ENCODE measurements at regions not wholly inside any gene's neighbourhood (a gene's known extent, or its start where the extent isn't known, plus 50 kb on each side); places are given as distances from the start of the nearest gene placed in this dataset.

- no peaks in the 10 kb centered on the region for H3K27me3 ChIP-seq (ENCODE audit: control insufficient read depth in 1 of 2, insufficient read depth in 2 of 2, low read length in 2 of 2)
- Mint-ChIP-seq H3K4me1 (ENCODE audit: low read depth) (no peaks in the 10 kb centered on the region), H3K9me3 (peaks cover 5% of the 10 kb centered on the region), H3K27me3 (no peaks in the 10 kb centered on the region), H3K36me3 (ENCODE audit: low read depth) (no peaks in the 10 kb centered on the region), H3K27ac (no peak overlapping the region), H3K4me3 (no peak overlapping the region)
- ATAC-seq (ENCODE audit: poor library complexity), result no peak
- H3K27ac ChIP-seq (ENCODE audit: low read depth in 1 of 2, low read length in 2 of 2), result no peak overlapping the region
- H3K36me3 ChIP-seq (ENCODE audit: insufficient read depth, low read length), result no peaks in the 10 kb centered on the region
- POLR2A ChIA-PET, result no interaction called here
- H3K9me3 ChIP-seq (ENCODE audit: control insufficient read depth in 1 of 2, insufficient read depth in 1 of 2, low read length in 2 of 2), result peaks cover 0 to 4% of the 10 kb centered on the region in 2 experiments
- CTCF ChIA-PET, result no interaction called here
- no peak for DNase-seq
- H3K4me3 ChIP-seq (ENCODE audit: low read length), result no peak overlapping the region
- intact Hi-C loops (cut with DNase I, micrococcal nuclease), result no loop called here
- no peaks in the 10 kb centered on the region for H3K4me1 ChIP-seq (ENCODE audit: insufficient read depth, low read length)
- TF ChIP-seq CTCF (IDR thresholded peaks at IDR 0.05), result no peak
Measured at GRCh38 chr2:183608747-183609146, 484.5 kb downstream of the NUP35 start.

- Histone ChIP-seq H3K4me3 (ENCODE audit: low read length) (no peak overlapping the region), H3K27me3 (ENCODE audit: control insufficient read depth in 1 of 2, insufficient read depth in 2 of 2, low read length in 2 of 2) (no peaks in the 10 kb centered on the region)
- POLR2A ChIA-PET, result no interaction called here
Measured at GRCh38 chr2:183610724-183611123, 486.5 kb downstream of the NUP35 start.

GRCh38 chr2:183614799-183615435 lies 490.7 kb downstream of the NUP35 start:
- no peak overlapping the region for H3K27ac Mint-ChIP-seq
- Histone ChIP-seq H3K36me3 (ENCODE audit: insufficient read depth, low read length) (no peaks in the 10 kb centered on the region), H3K27ac (ENCODE audit: low read depth in 1 of 2, low read length in 2 of 2) (no peak overlapping the region), H3K27me3 (ENCODE audit: control insufficient read depth in 1 of 2, insufficient read depth in 2 of 2, low read length in 2 of 2) (no peaks in the 10 kb centered on the region), H3K4me3 (ENCODE audit: low read length) (no peak overlapping the region), H3K9me3 (ENCODE audit: control insufficient read depth in 1 of 2, insufficient read depth in 1 of 2, low read length in 2 of 2) (no peaks in the 10 kb centered on the region), H3K4me1 (ENCODE audit: insufficient read depth, low read length) (no peaks in the 10 kb centered on the region)
- intact Hi-C loops (cut with DNase I, micrococcal nuclease), result no loop called here
- H3K4me3 Mint-ChIP-seq, result no peak overlapping the region
- H3K9me3 Mint-ChIP-seq, result peaks cover 8% of the 10 kb centered on the region
- TF ChIP-seq CTCF (IDR thresholded peaks at IDR 0.05), result no peak
- no peaks in the 10 kb centered on the region for H3K27me3 Mint-ChIP-seq
- ATAC-seq (ENCODE audit: poor library complexity), result no peak
- H3K36me3 Mint-ChIP-seq (ENCODE audit: low read depth), result no peaks in the 10 kb centered on the region
- H3K4me1 Mint-ChIP-seq (ENCODE audit: low read depth), result no peaks in the 10 kb centered on the region
- ChIA-PET POLR2A (no interaction called here), CTCF (no interaction called here)
- DNase-seq, result no peak

More at GRCh38 chr2:183610724-183611123, 486.5 kb downstream of the NUP35 start:
- H3K27ac ChIP-seq (ENCODE audit: low read depth in 1 of 2, low read length in 2 of 2), result no peak overlapping the region
- CTCF ChIA-PET, result no interaction called here
- ATAC-seq (ENCODE audit: poor library complexity), result no peak
- peaks cover 0 to 4% of the 10 kb centered on the region in 2 experiments for H3K9me3 ChIP-seq (ENCODE audit: control insufficient read depth in 1 of 2, insufficient read depth in 1 of 2, low read length in 2 of 2)
- H3K4me1 ChIP-seq (ENCODE audit: insufficient read depth, low read length), result no peaks in the 10 kb centered on the region
- peaks cover 5% of the 10 kb centered on the region for H3K9me3 Mint-ChIP-seq
- H3K27me3 Mint-ChIP-seq, result no peaks in the 10 kb centered on the region
- DNase-seq, result no peak
- intact Hi-C loops (cut with DNase I, micrococcal nuclease), result no loop called here
- TF ChIP-seq CTCF (IDR thresholded peaks at IDR 0.05), result no peak
- H3K4me3 Mint-ChIP-seq, result no peak overlapping the region
- H3K36me3 Mint-ChIP-seq (ENCODE audit: low read depth), result no peaks in the 10 kb centered on the region
- no peak overlapping the region for H3K27ac Mint-ChIP-seq
- H3K36me3 ChIP-seq (ENCODE audit: insufficient read depth, low read length), result no peaks in the 10 kb centered on the region
- H3K4me1 Mint-ChIP-seq (ENCODE audit: low read depth), result no peaks in the 10 kb centered on the region
